GM12892 (cell line): ENCODE measurements at regions not wholly inside any gene's neighbourhood (a gene's known extent, or its start where the extent isn't known, plus 50 kb on each side); places are given as distances from the start of the nearest gene placed in this dataset.

Experiments
- POLR2A ChIP-seq: IDR thresholded peaks from 2 replicates; pipeline ENCODE4 v1.6.1; 2011; ENCODE audit warnings: low read depth, low read length, control low read depth
- POLR2AphosphoS5 ChIP-seq: IDR thresholded peaks from 2 replicates; pipeline ENCODE4 v1.6.1; 2011; ENCODE audit warnings: low read depth, low read length, control low read depth
- TAF1 ChIP-seq: IDR thresholded peaks from 2 replicates; pipeline ENCODE4 v1.6.1; 2011; ENCODE audit warnings: low read depth, mild to moderate bottlenecking, control low read depth, low read length, borderline replicate concordance

- TF ChIP-seq POLR2A, result no peak
- no peak for TF ChIP-seq TAF1
- no peak for TF ChIP-seq POLR2AphosphoS5
These were observed 200.7 kb downstream of the HDGFL1 start for GRCh38 chr6:22770054-22770453.
